Natural killer cell treated with Interleukin-12 subunit alpha and Interleukin-12 subunit beta and Interleukin-15 and Interleukin-18, amount 100 ng/mL, for 72 hours (primary cell): ENCODE measurements at regions not wholly inside any gene's neighbourhood (a gene's known extent, or its start where the extent isn't known, plus 50 kb on each side); places are given as distances from the start of the nearest gene placed in this dataset.
"Not testable (repeated sequence)": the region's sequence is repeated elsewhere in the genome, so short reads cannot be mapped to it uniquely, and the experiment has no call there.

ENCODE experiments used
- ATAC-seq, 2 donors: fragments of 150-1000 bp; cut with Tn5 transposase in 1 of 2; sonication (Bioruptor Pico), chemical (Tn5 transposase) in 1 of 2; 2 replicates each; pipeline ENCODE4 v1.10.0; 2021
- DNase-seq: peaks from one replicate; pipeline ENCODE4 v3.0.0; 2022; ENCODE audit warnings: low spot score
- H3K27ac Mint-ChIP-seq, 2 donors: 1 replicate in 1 of 2; 2 replicates in 1 of 2; pipeline ENCODE4 v1.8.0; 2022; ENCODE audit warnings: mixed read lengths in 2 of 2, mild to moderate bottlenecking in 1 of 2, moderate library complexity in 1 of 2
- H3K27me3 Mint-ChIP-seq, 2 donors: 1 replicate in 1 of 2; 2 replicates in 1 of 2; pipeline ENCODE4 v1.8.0; 2022; ENCODE audit warnings: mixed read lengths in 2 of 2
- H3K36me3 Mint-ChIP-seq: one replicate; pipeline ENCODE4 v1.8.0; 2022; ENCODE audit warnings: mixed read lengths
- H3K4me1 Mint-ChIP-seq, 2 donors: 1 replicate in 1 of 2; 2 replicates in 1 of 2; pipeline ENCODE4 v1.8.0; 2022; ENCODE audit warnings: low read depth in 2 of 2, mixed read lengths in 2 of 2, mild to moderate bottlenecking in 1 of 2
- H3K4me3 Mint-ChIP-seq: one replicate; pipeline ENCODE4 v1.8.0; 2022; ENCODE audit warnings: mixed read lengths
- H3K9me3 Mint-ChIP-seq: 2 replicates; pipeline ENCODE4 v1.8.0; 2022; ENCODE audit warnings: mixed read lengths

GRCh38 chr14:65846196-65846868 lies 433.8 kb downstream of the FUT8 start:
- ATAC-seq = peak in 1 of 2 donors; percentile 45
- no peaks in the 10 kb centered on the region for H3K9me3 Mint-ChIP-seq
- H3K27me3 Mint-ChIP-seq = no peaks in the 10 kb centered on the region

GRCh38 chr14:65847075-65847847 lies 434.7 kb downstream of the FUT8 start:
- H3K27me3 Mint-ChIP-seq = no peaks in the 10 kb centered on the region
- ATAC-seq = peak; percentile 85 to 86
- no peaks in the 10 kb centered on the region for H3K36me3 Mint-ChIP-seq
- peak overlapping the region; percentile 77 to 86 for H3K27ac Mint-ChIP-seq
- peaks cover 26 to 49% of the 10 kb centered on the region in 2 donors for H3K4me1 Mint-ChIP-seq
- no peaks in the 10 kb centered on the region for H3K9me3 Mint-ChIP-seq
- peak overlapping the region; percentile 75 for H3K4me3 Mint-ChIP-seq
- DNase-seq = no peak

More at GRCh38 chr14:65846196-65846868, 433.8 kb downstream of the FUT8 start:
- H3K4me1 Mint-ChIP-seq = peaks cover 26 to 45% of the 10 kb centered on the region in 2 donors
- peak overlapping the region; percentile 77 to 86 for H3K27ac Mint-ChIP-seq
- H3K4me3 Mint-ChIP-seq = peak overlapping the region; percentile 75
- DNase-seq = no peak
- no peaks in the 10 kb centered on the region for H3K36me3 Mint-ChIP-seq

- H3K27me3 Mint-ChIP-seq, ATAC-seq, DNase-seq, H3K36me3 Mint-ChIP-seq, H3K9me3 Mint-ChIP-seq: not testable (repeated sequence)
- Mint-ChIP-seq H3K4me3 (peak overlapping the region; percentile 75), H3K27ac (peak overlapping the region; percentile 77 to 86), H3K4me1 (peaks cover 26 to 46% of the 10 kb centered on the region in 2 donors)
Measured at GRCh38 chr14:65847931-65848330, 435.4 kb downstream of the FUT8 start.

GRCh38 chr14:65849091-65849490 lies 436.6 kb downstream of the FUT8 start:
- Mint-ChIP-seq H3K4me1 (peaks cover 26 to 50% of the 10 kb centered on the region in 2 donors), H3K27me3 (no peaks in the 10 kb centered on the region), H3K36me3 (peaks cover 7% of the 10 kb centered on the region), H3K4me3 (peak overlapping the region; percentile 71), H3K27ac (peak overlapping the region; percentile 64 to 82), H3K9me3 (no peaks in the 10 kb centered on the region)
- ATAC-seq (no peak), DNase-seq (no peak)

- peak overlapping the region; percentile 71 for H3K4me3 Mint-ChIP-seq
- H3K36me3 Mint-ChIP-seq = peaks cover 7% of the 10 kb centered on the region
- peaks cover 26 to 50% of the 10 kb centered on the region in 2 donors for H3K4me1 Mint-ChIP-seq
- H3K27me3 Mint-ChIP-seq = no peaks in the 10 kb centered on the region
- ATAC-seq (no peak), DNase-seq (no peak)
- peak overlapping the region; percentile 64 to 82 for H3K27ac Mint-ChIP-seq
- H3K9me3 Mint-ChIP-seq = no peaks in the 10 kb centered on the region
Measured at GRCh38 chr14:65849558-65849957, 437.0 kb downstream of the FUT8 start.

- ATAC-seq (peak; percentile 87 to 94), DNase-seq (no peak)
- Mint-ChIP-seq H3K4me1 (peaks cover 23 to 50% of the 10 kb centered on the region in 2 donors), H3K4me3 (peak overlapping the region; percentile 71), H3K27ac (peak overlapping the region; percentile 64 to 82), H3K9me3 (no peaks in the 10 kb centered on the region), H3K27me3 (no peaks in the 10 kb centered on the region), H3K36me3 (peaks cover 7% of the 10 kb centered on the region)
Measured at GRCh38 chr14:65850429-65851135, 438.1 kb downstream of the FUT8 start.

GRCh38 chr14:65852689-65853088 lies 440.2 kb downstream of the FUT8 start:
- Mint-ChIP-seq H3K27me3 (no peaks in the 10 kb centered on the region), H3K9me3 (peaks cover 3% of the 10 kb centered on the region), H3K4me1 (peaks cover 10 to 34% of the 10 kb centered on the region in 2 donors), H3K36me3 (peaks cover 14% of the 10 kb centered on the region), H3K27ac (no peak overlapping the region), H3K4me3 (no peak overlapping the region)
- DNase-seq (no peak), ATAC-seq (no peak)

- H3K27ac Mint-ChIP-seq = no peak overlapping the region
- no peaks in the 10 kb centered on the region for H3K27me3 Mint-ChIP-seq
- DNase-seq = no peak
- peaks cover 17% of the 10 kb centered on the region for H3K36me3 Mint-ChIP-seq
- peaks cover 10 to 34% of the 10 kb centered on the region in 2 donors for H3K4me1 Mint-ChIP-seq
- H3K4me3 Mint-ChIP-seq = no peak overlapping the region
- peaks cover 3% of the 10 kb centered on the region for H3K9me3 Mint-ChIP-seq
- ATAC-seq = no peak
Measured at GRCh38 chr14:65853407-65853955, 441.0 kb downstream of the FUT8 start.

- Mint-ChIP-seq H3K4me1 (peaks cover 7 to 29% of the 10 kb centered on the region in 2 donors), H3K4me3 (no peak overlapping the region), H3K36me3 (peaks cover 22% of the 10 kb centered on the region), H3K9me3 (peaks cover 3% of the 10 kb centered on the region), H3K27ac (no peak overlapping the region), H3K27me3 (no peaks in the 10 kb centered on the region)
- ATAC-seq (no peak), DNase-seq (no peak)
Measured at GRCh38 chr14:65854215-65854614, 441.7 kb downstream of the FUT8 start.

GRCh38 chr14:65860956-65861611 lies 448.6 kb downstream of the FUT8 start:
- ATAC-seq = no peak
- H3K27ac Mint-ChIP-seq = peak overlapping the region; percentile 27 to 30
- H3K4me1 Mint-ChIP-seq = peaks cover 26 to 27% of the 10 kb centered on the region in 2 donors
- DNase-seq = no peak
- H3K36me3 Mint-ChIP-seq = peaks cover 18% of the 10 kb centered on the region
- H3K4me3 Mint-ChIP-seq = no peak overlapping the region
- H3K27me3 Mint-ChIP-seq = no peaks in the 10 kb centered on the region
- H3K9me3 Mint-ChIP-seq = peaks cover 1% of the 10 kb centered on the region

- H3K27ac Mint-ChIP-seq = no peak overlapping the region
Measured at GRCh38 chr14:65864549-65864948, 452.0 kb downstream of the FUT8 start.

GRCh38 chr14:65864984-65865383 lies 452.5 kb downstream of the FUT8 start:
- DNase-seq = no peak
- H3K9me3 Mint-ChIP-seq = no peaks in the 10 kb centered on the region
- H3K36me3 Mint-ChIP-seq = no peaks in the 10 kb centered on the region
- H3K4me1 Mint-ChIP-seq = peaks cover 26 to 27% of the 10 kb centered on the region in 2 donors
- ATAC-seq = no peak
- H3K27ac Mint-ChIP-seq = no peak overlapping the region
- no peaks in the 10 kb centered on the region for H3K27me3 Mint-ChIP-seq
- peak overlapping the region; percentile 2 for H3K4me3 Mint-ChIP-seq

More at GRCh38 chr14:65864549-65864948, 452.0 kb downstream of the FUT8 start:
- Mint-ChIP-seq H3K4me3 (no peak overlapping the region), H3K27me3 (no peaks in the 10 kb centered on the region), H3K36me3 (peaks cover 2% of the 10 kb centered on the region), H3K4me1 (peaks cover 26 to 27% of the 10 kb centered on the region in 2 donors), H3K9me3 (no peaks in the 10 kb centered on the region)
- DNase-seq = no peak
- no peak for ATAC-seq

GRCh38 chr14:65866448-65866847 lies 453.9 kb downstream of the FUT8 start:
- H3K27me3 Mint-ChIP-seq = no peaks in the 10 kb centered on the region
- H3K9me3 Mint-ChIP-seq = no peaks in the 10 kb centered on the region
- no peaks in the 10 kb centered on the region for H3K36me3 Mint-ChIP-seq
- ATAC-seq (no peak), DNase-seq (no peak)
- no peak overlapping the region for H3K27ac Mint-ChIP-seq
- peaks cover 20 to 21% of the 10 kb centered on the region in 2 donors for H3K4me1 Mint-ChIP-seq
- no peak overlapping the region for H3K4me3 Mint-ChIP-seq
